Liver (tissue), 3 donors: ENCODE measurements at regions not wholly inside any gene's neighbourhood (a gene's known extent, or its start where the extent isn't known, plus 50 kb on each side); places are given as distances from the start of the nearest gene placed in this dataset.
"Not testable (repeated sequence)": the region's sequence is repeated elsewhere in the genome, so short reads cannot be mapped to it uniquely, and the experiment has no call there.

ENCODE experiments used
- EGR1 ChIP-seq, 2 donors: IDR thresholded peaks; 2 replicates each; pipeline ENCODE4 v1.6.1; 2016 to 2018; ENCODE audit warnings: antibody characterized with exemption in 2 of 2, low read depth in 2 of 2
- FOXA1 ChIP-seq: IDR thresholded peaks from 2 replicates; pipeline ENCODE4 v1.6.1; 2016; ENCODE audit warnings: antibody characterized with exemption
- GABPA ChIP-seq, 2 donors: IDR thresholded peaks in 1 of 2; conservative IDR thresholded peaks in 1 of 2; 2 replicates each; pipeline ENCODE4 v1.6.1; 2016; ENCODE audit warnings: antibody characterized with exemption in 2 of 2, mild to moderate bottlenecking in 1 of 2, moderate library complexity in 1 of 2
- JUND ChIP-seq, 2 donors: IDR thresholded peaks; 2 replicates each; pipeline ENCODE4 v1.6.1; 2016; ENCODE audit warnings: antibody characterized with exemption in 2 of 2
- RAD21 ChIP-seq, 2 donors: IDR thresholded peaks; 2 replicates each; pipeline ENCODE4 v1.6.1; 2016; ENCODE audit warnings: antibody characterized with exemption in 2 of 2, mild to moderate bottlenecking in 2 of 2
- SP1 ChIP-seq: IDR thresholded peaks from 2 replicates; pipeline ENCODE4 v1.6.1; 2018; ENCODE audit warnings: antibody characterized with exemption, mild to moderate bottlenecking
- YY1 ChIP-seq: IDR thresholded peaks from 2 replicates; pipeline ENCODE4 v1.6.1; 2016; ENCODE audit warnings: antibody characterized with exemption, mild to moderate bottlenecking
- TF ChIP-seq, protein P1 (sequence below): fragments of 150-350 bp; IDR thresholded peaks from 2 replicates; pipeline ENCODE4 v1.5.1; 2017; ENCODE audit warnings: improper control_type of control experiment, low read depth, low read length; ENCODE audit not compliant: missing input control
- TF ChIP-seq, protein P2 (sequence below): IDR thresholded peaks from 2 replicates; pipeline ENCODE4 v1.6.1; 2016; ENCODE audit warnings: antibody characterized with exemption
- TF ChIP-seq, protein P3 (sequence below): IDR thresholded peaks from 2 replicates; pipeline ENCODE4 v1.6.1; 2016; ENCODE audit warnings: antibody characterized with exemption
- TF ChIP-seq, protein P4 (sequence below): IDR thresholded peaks from 2 replicates; pipeline ENCODE4 v1.6.1; 2016; ENCODE audit warnings: antibody characterized with exemption, mild to moderate bottlenecking
- TF ChIP-seq, protein P5 (sequence below): IDR thresholded peaks from 2 replicates; pipeline ENCODE4 v1.6.1; 2016; ENCODE audit warnings: antibody characterized with exemption
- donor health status: healthy.
- donor health status: healthy.

DNA sequence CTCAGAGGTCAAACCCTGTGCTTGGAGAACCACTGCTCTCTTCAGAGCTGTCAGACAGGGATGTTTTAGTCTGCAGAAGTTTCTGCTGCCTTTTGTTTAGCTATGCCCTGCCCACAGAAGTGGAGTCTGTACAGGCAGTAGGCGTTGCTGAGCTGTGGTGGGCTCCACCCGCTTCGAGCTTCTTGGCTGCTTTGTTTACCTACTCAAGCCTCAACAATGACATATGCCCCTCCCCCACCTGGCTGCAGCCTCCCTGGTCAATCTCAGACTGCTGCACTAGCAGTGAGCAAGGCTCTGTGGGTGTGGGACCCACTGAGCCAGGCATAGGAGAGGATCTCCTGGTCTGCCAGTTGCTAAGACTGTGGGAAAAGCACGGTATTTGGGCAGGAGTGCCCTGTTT lies 756.6 kb downstream of the EDEM1 start:
- TF ChIP-seq YY1; JUND (IDR thresholded peaks at IDR 0.05); GABPA (IDR thresholded peaks at IDR 0.05 in 1 of 2, conservative IDR thresholded peaks at IDR 0.05 in 1 of 2); RAD21 (IDR thresholded peaks at IDR 0.05); FOXA1; EGR1 (IDR thresholded peaks at IDR 0.05; ENCODE audit: low read depth in 2 of 2); SP1: not testable (repeated sequence)
- TF ChIP-seq, protein P1, sequence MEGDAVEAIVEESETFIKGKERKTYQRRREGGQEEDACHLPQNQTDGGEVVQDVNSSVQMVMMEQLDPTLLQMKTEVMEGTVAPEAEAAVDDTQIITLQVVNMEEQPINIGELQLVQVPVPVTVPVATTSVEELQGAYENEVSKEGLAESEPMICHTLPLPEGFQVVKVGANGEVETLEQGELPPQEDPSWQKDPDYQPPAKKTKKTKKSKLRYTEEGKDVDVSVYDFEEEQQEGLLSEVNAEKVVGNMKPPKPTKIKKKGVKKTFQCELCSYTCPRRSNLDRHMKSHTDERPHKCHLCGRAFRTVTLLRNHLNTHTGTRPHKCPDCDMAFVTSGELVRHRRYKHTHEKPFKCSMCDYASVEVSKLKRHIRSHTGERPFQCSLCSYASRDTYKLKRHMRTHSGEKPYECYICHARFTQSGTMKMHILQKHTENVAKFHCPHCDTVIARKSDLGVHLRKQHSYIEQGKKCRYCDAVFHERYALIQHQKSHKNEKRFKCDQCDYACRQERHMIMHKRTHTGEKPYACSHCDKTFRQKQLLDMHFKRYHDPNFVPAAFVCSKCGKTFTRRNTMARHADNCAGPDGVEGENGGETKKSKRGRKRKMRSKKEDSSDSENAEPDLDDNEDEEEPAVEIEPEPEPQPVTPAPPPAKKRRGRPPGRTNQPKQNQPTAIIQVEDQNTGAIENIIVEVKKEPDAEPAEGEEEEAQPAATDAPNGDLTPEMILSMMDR, result not testable (repeated sequence)
- TF ChIP-seq, protein P2, sequence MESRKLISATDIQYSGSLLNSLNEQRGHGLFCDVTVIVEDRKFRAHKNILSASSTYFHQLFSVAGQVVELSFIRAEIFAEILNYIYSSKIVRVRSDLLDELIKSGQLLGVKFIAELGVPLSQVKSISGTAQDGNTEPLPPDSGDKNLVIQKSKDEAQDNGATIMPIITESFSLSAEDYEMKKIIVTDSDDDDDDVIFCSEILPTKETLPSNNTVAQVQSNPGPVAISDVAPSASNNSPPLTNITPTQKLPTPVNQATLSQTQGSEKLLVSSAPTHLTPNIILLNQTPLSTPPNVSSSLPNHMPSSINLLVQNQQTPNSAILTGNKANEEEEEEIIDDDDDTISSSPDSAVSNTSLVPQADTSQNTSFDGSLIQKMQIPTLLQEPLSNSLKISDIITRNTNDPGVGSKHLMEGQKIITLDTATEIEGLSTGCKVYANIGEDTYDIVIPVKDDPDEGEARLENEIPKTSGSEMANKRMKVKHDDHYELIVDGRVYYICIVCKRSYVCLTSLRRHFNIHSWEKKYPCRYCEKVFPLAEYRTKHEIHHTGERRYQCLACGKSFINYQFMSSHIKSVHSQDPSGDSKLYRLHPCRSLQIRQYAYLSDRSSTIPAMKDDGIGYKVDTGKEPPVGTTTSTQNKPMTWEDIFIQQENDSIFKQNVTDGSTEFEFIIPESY, result not testable (repeated sequence)
- TF ChIP-seq, protein P3, sequence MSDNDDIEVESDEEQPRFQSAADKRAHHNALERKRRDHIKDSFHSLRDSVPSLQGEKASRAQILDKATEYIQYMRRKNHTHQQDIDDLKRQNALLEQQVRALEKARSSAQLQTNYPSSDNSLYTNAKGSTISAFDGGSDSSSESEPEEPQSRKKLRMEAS, result not testable (repeated sequence)
- TF ChIP-seq, protein P4, sequence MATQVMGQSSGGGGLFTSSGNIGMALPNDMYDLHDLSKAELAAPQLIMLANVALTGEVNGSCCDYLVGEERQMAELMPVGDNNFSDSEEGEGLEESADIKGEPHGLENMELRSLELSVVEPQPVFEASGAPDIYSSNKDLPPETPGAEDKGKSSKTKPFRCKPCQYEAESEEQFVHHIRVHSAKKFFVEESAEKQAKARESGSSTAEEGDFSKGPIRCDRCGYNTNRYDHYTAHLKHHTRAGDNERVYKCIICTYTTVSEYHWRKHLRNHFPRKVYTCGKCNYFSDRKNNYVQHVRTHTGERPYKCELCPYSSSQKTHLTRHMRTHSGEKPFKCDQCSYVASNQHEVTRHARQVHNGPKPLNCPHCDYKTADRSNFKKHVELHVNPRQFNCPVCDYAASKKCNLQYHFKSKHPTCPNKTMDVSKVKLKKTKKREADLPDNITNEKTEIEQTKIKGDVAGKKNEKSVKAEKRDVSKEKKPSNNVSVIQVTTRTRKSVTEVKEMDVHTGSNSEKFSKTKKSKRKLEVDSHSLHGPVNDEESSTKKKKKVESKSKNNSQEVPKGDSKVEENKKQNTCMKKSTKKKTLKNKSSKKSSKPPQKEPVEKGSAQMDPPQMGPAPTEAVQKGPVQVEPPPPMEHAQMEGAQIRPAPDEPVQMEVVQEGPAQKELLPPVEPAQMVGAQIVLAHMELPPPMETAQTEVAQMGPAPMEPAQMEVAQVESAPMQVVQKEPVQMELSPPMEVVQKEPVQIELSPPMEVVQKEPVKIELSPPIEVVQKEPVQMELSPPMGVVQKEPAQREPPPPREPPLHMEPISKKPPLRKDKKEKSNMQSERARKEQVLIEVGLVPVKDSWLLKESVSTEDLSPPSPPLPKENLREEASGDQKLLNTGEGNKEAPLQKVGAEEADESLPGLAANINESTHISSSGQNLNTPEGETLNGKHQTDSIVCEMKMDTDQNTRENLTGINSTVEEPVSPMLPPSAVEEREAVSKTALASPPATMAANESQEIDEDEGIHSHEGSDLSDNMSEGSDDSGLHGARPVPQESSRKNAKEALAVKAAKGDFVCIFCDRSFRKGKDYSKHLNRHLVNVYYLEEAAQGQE, result not testable (repeated sequence)
- TF ChIP-seq, protein P5, sequence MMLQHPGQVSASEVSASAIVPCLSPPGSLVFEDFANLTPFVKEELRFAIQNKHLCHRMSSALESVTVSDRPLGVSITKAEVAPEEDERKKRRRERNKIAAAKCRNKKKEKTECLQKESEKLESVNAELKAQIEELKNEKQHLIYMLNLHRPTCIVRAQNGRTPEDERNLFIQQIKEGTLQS, result not testable (repeated sequence)
